ENCODE measurements at regions not wholly inside any gene's neighbourhood (a gene's known extent, or its start where the extent isn't known, plus 50 kb on each side); places are given as distances from the start of the nearest gene placed in this dataset.

DNA sequence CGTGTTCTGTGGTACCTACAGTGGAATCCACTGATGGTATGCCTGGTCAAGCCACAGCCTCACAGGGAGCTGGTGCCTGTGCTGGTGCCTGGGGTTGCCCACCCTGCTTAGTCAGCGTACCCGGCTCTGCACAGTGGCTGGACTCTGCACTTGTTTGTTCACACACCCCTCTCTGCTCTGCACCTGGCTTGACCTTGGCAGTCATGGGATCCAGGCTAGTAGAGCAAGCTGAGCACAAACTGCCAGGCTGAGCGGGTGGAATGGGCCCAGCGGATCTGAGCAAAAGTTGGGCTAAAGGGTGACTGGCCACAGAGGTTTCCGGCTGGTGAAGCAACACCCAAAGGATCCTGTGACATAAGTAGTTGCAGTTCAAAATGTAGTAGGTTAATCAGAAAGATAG lies 163.5 kb downstream of the CDH19 start:
- Histone ChIP-seq H3K4me3 (no peak overlapping the region), H3K4me1 (no peaks in the 10 kb centered on the region), H3K27ac (no peak overlapping the region), H3K36me3 (no peaks in the 10 kb centered on the region), H3K9me3 (no peaks in the 10 kb centered on the region), H3K27me3 (no peaks in the 10 kb centered on the region)
- intact Hi-C loops (cut with DNase I; ENCODE audit: low total_unique reads): no loop called here
- no peak for DNase-seq (ENCODE audit: low spot score in 2 of 2)
- TF ChIP-seq, protein P1, sequence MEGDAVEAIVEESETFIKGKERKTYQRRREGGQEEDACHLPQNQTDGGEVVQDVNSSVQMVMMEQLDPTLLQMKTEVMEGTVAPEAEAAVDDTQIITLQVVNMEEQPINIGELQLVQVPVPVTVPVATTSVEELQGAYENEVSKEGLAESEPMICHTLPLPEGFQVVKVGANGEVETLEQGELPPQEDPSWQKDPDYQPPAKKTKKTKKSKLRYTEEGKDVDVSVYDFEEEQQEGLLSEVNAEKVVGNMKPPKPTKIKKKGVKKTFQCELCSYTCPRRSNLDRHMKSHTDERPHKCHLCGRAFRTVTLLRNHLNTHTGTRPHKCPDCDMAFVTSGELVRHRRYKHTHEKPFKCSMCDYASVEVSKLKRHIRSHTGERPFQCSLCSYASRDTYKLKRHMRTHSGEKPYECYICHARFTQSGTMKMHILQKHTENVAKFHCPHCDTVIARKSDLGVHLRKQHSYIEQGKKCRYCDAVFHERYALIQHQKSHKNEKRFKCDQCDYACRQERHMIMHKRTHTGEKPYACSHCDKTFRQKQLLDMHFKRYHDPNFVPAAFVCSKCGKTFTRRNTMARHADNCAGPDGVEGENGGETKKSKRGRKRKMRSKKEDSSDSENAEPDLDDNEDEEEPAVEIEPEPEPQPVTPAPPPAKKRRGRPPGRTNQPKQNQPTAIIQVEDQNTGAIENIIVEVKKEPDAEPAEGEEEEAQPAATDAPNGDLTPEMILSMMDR (IDR thresholded peaks at IDR 0.05): no peak
- TF ChIP-seq POLR2A (IDR thresholded peaks at IDR 0.05): no peak
- TF ChIP-seq POLR2AphosphoS5 (IDR thresholded peaks at IDR 0.05): no peak

DNA sequence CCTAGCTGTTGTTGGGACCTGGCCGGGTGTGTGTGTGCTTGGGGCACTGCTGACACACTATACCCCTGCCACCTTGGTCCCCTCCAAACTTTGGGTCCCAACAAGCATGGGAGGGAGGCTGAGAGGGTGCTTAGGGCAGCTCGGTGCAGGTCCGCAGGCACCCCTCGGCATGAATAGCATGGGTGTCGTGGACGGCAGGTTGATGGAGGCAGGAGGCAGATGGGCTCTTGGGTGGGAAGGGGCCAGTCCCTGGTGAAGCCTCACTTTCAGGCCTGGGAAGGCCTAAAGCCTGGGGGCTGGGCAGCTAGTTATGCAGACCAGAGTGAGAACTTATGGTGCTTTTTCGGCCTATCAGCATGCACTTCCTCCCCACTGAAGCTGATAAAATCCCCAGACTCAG lies 164.2 kb downstream of the CDH19 start:
- TF ChIP-seq, protein P1 (IDR thresholded peaks at IDR 0.05): no peak
- TF ChIP-seq POLR2AphosphoS5 (IDR thresholded peaks at IDR 0.05) (no peak), POLR2A (IDR thresholded peaks at IDR 0.05) (no peak)
- H3K36me3 ChIP-seq: no peaks in the 10 kb centered on the region
- H3K27ac ChIP-seq: no peak overlapping the region
- intact Hi-C loops (cut with DNase I; ENCODE audit: low total_unique reads): no loop called here
- H3K4me1 ChIP-seq: no peaks in the 10 kb centered on the region
- no peaks in the 10 kb centered on the region for H3K27me3 ChIP-seq
- H3K4me3 ChIP-seq: no peak overlapping the region
- DNase-seq (ENCODE audit: low spot score in 2 of 2): no peak
- no peaks in the 10 kb centered on the region for H3K9me3 ChIP-seq

DNA sequence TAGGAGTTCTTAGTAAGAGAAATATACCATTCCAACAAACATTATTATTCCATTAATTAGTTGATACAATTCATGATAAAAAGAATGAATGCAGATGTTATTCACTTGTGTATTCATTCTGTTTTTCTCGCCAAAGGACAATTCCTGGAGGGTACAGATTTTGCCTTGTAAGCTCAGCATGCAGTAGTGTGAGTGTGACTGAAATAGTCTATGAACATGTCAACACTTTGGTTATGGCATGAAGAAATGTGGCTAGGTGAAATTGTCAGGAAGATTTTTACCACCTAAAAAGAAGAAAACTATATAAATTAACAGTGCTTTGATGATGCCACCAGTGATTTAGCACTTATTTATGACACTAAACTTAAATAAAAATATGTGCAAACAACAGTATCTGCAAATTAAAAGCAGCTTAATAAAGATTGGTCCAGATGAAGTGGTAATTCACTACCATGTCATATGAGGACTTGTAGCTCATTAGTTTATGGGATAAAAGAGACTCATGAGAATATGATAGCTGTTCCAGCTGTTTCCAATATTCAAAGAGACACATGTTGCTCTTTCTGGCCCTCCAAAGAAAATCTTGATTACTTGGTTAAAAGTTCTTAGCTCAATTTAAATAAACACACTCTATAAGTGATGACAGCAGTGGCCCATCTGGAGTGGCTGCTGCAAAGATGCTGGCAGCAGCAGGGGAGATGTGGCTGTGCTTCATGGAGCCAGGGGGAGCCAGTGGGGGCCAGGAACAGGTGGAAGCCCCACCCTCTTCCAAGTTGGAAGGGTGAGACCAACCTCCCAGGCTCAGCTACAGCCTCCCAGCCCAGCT lies 165.0 kb downstream of the CDH19 start:
- no peak for DNase-seq (ENCODE audit: low spot score in 2 of 2)
- no peaks in the 10 kb centered on the region for H3K27me3 ChIP-seq
- TF ChIP-seq, protein P1 (IDR thresholded peaks at IDR 0.05): no peak
- TF ChIP-seq POLR2AphosphoS5 (IDR thresholded peaks at IDR 0.05) (no peak), POLR2A (IDR thresholded peaks at IDR 0.05) (no peak)
- no peak overlapping the region for H3K4me3 ChIP-seq
- intact Hi-C loops (cut with DNase I; ENCODE audit: low total_unique reads): no loop called here
- no peaks in the 10 kb centered on the region for H3K9me3 ChIP-seq
- H3K27ac ChIP-seq: no peak overlapping the region
- no peaks in the 10 kb centered on the region for H3K36me3 ChIP-seq
- H3K4me1 ChIP-seq: no peaks in the 10 kb centered on the region

DNA sequence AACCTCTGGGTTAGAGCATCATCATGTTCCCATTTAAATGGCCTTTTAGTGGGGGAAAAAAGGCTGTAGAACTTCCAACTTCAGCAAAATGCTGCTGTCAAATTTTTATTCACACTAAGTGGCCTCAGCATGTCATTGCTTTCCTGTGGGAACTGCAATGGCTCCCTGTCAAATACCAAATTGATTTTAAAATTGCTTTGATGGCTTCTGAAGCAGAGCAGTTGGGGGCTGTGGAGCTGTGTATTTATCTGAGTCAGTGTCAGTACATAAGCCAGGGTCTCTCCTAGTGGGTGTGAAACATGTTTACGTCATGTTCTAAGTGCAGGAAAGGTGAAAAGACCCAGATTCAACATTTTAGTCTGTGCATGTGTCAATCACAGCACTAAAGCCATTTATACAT lies 171.3 kb downstream of the CDH19 start:
- no peak for DNase-seq (ENCODE audit: low spot score in 2 of 2)
- H3K27me3 ChIP-seq: no peaks in the 10 kb centered on the region
- no peaks in the 10 kb centered on the region for H3K9me3 ChIP-seq
- TF ChIP-seq, protein P1 (IDR thresholded peaks at IDR 0.05): no peak
- TF ChIP-seq POLR2A (IDR thresholded peaks at IDR 0.05) (no peak), POLR2AphosphoS5 (IDR thresholded peaks at IDR 0.05) (no peak)
- no peak overlapping the region for H3K4me3 ChIP-seq
- no peak overlapping the region for H3K27ac ChIP-seq
- intact Hi-C loops (cut with DNase I; ENCODE audit: low total_unique reads): no loop called here
- no peaks in the 10 kb centered on the region for H3K4me1 ChIP-seq
- H3K36me3 ChIP-seq: no peaks in the 10 kb centered on the region

DNA sequence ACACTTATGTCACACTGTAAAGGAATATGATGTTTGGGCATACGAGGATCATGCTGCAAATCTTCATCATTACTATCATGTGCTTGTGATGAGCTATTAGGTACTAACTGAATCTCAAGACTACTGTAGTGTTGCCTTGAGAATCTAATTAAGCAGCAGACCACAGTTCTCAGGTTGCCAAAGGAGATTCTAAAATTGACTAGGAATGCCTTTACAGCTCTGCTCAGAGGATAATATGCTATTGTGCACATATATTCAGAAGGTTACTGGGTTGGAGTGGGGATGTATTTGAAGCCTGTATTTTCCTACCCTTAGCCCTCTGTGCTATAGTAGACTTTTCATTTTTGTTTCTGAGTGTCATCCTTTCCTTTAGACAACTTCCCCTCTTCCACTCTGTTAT lies 175.1 kb downstream of the CDH19 start:
- Histone ChIP-seq H3K27ac (no peak overlapping the region), H3K4me3 (no peak overlapping the region), H3K36me3 (no peaks in the 10 kb centered on the region), H3K9me3 (no peaks in the 10 kb centered on the region), H3K4me1 (no peaks in the 10 kb centered on the region), H3K27me3 (no peaks in the 10 kb centered on the region)
- intact Hi-C loops (cut with DNase I; ENCODE audit: low total_unique reads): no loop called here
- TF ChIP-seq POLR2AphosphoS5 (IDR thresholded peaks at IDR 0.05): no peak
- TF ChIP-seq, protein P1 (IDR thresholded peaks at IDR 0.05): no peak
- TF ChIP-seq POLR2A (IDR thresholded peaks at IDR 0.05): no peak
- DNase-seq (ENCODE audit: low spot score in 2 of 2): no peak

Measured in breast epithelium (tissue), 4 donors.